PC-3 (cell line): ENCODE measurements at regions not wholly inside any gene's neighbourhood (a gene's known extent, or its start where the extent isn't known, plus 50 kb on each side); places are given as distances from the start of the nearest gene placed in this dataset.

Experiments
- ATAC-seq: fragments of 200-7000 bp; cut with Tn5 transposase; 2 replicates; pipeline ENCODE4 v1.9.1; 2020; ENCODE audit warnings: mild to moderate bottlenecking, moderate library complexity
- BruUV-seq: library from RNA; stranded (reverse); fragments of 400-500 nt; replicated peaks from 2 replicates; lab custom pipeline; 2021; lab: Mats Ljungman, UMichigan
- CTCF ChIA-PET: fragments of 300-600 bp; sonication (Branson Sonifier 250); formaldehyde crosslinking; loops from one replicate; lab custom pipeline; 2022; ENCODE audit warnings: antibody characterized with exemption; lab: Charles Lee
- POLR2A ChIA-PET: fragments of 300-600 bp; sonication (Branson Sonifier 250); formaldehyde crosslinking; loops from one replicate; lab custom pipeline; 2022; ENCODE audit warnings: antibody characterized with exemption; ENCODE audit not compliant: unreplicated experiment; lab: Charles Lee
- DNase-seq: peaks from one replicate; pipeline ENCODE4 v3.0.0-alpha.2; 2015
- H2AFZ ChIP-seq: fragments of 300-600 bp; sonication (generic); 2 replicates; pipeline ENCODE4 v1.6.0; 2016; ENCODE audit warnings: antibody characterized with exemption, low read length
- H3F3A ChIP-seq: fragments of 300-600 bp; sonication (generic); one replicate; pipeline ENCODE4 v1.6.0; 2017; ENCODE audit warnings: antibody characterized with exemption, low read length, control low read depth, mild to moderate bottlenecking; ENCODE audit not compliant: unreplicated experiment
- H3K27ac ChIP-seq: fragments of 300-600 bp; sonication (generic); 2 replicates; pipeline ENCODE4 v1.5.1; 2016; ENCODE audit warnings: mild to moderate bottlenecking, low read length
- H3K27me3 ChIP-seq: fragments of 300-600 bp; sonication (generic); 2 replicates; pipeline ENCODE4 v1.6.1; 2016; ENCODE audit warnings: low read length, mixed read lengths
- H3K36me3 ChIP-seq: fragments of 300-600 bp; sonication (generic); 2 replicates; pipeline ENCODE4 v1.6.1; 2016; ENCODE audit warnings: low read depth, mixed run types, low read length, mixed read lengths
- H3K4me1 ChIP-seq: fragments of 300-600 bp; sonication (generic); 2 replicates; pipeline ENCODE4 v1.5.1; 2016; ENCODE audit warnings: low read length; ENCODE audit not compliant: insufficient read depth
- H3K4me2 ChIP-seq: fragments of 300-600 bp; sonication (generic); 2 replicates; pipeline ENCODE4 v1.6.0; 2016; ENCODE audit warnings: low read length
- H3K4me3 ChIP-seq: fragments of 300-600 bp; sonication (generic); 2 replicates; pipeline ENCODE4 v1.5.1; 2016; ENCODE audit warnings: mild to moderate bottlenecking, low read length, mixed read lengths
- H3K79me2 ChIP-seq: fragments of 300-600 bp; sonication (generic); 2 replicates; pipeline ENCODE4 v1.6.1; 2017; ENCODE audit warnings: low read length, mixed read lengths
- H3K9ac ChIP-seq: fragments of 300-600 bp; sonication (generic); 2 replicates; pipeline ENCODE4 v1.6.0; 2016; ENCODE audit warnings: mild to moderate bottlenecking, low read length
- H3K9me2 ChIP-seq: fragments of 300-600 bp; sonication (generic); replicated peaks from 2 replicates; pipeline ENCODE4 v1.6.1; 2016; ENCODE audit warnings: mixed run types, low read length, mixed read lengths
- H3K9me3 ChIP-seq: fragments of 300-600 bp; sonication (generic); 2 replicates; pipeline ENCODE4 v1.6.1; 2016; ENCODE audit warnings: low read length, mixed read lengths
- H4K20me1 ChIP-seq: fragments of 300-600 bp; sonication (generic); 2 replicates; pipeline ENCODE4 v1.6.1; 2016; ENCODE audit warnings: low read length, mixed read lengths
- EZH2 ChIP-seq: fragments of 300-600 bp; sonication (generic); IDR thresholded peaks from one replicate; pipeline ENCODE4 v1.6.1; 2017; ENCODE audit warnings: antibody characterized with exemption, mild to moderate bottlenecking, low read length; ENCODE audit not compliant: unreplicated experiment
- EZH2phosphoT487 ChIP-seq: fragments of 300-600 bp; sonication (generic); IDR thresholded peaks from 2 replicates; pipeline ENCODE4 v1.6.1; 2018; ENCODE audit warnings: mild to moderate bottlenecking, antibody characterized with exemption, low read length, borderline replicate concordance
- intact Hi-C: fragments of 100-400 bp; cut with micrococcal nuclease; formaldehyde crosslinking; loops from 2 replicates; pipeline ENCODE4 v1.9.0; 2023
- TF ChIP-seq, protein P1 (sequence below): fragments of 300-600 bp; sonication (generic); conservative IDR thresholded peaks from 2 replicates; pipeline ENCODE4 v1.5.1; 2017; ENCODE audit warnings: antibody characterized with exemption, low read depth, mild to moderate bottlenecking, low read length

DNA sequence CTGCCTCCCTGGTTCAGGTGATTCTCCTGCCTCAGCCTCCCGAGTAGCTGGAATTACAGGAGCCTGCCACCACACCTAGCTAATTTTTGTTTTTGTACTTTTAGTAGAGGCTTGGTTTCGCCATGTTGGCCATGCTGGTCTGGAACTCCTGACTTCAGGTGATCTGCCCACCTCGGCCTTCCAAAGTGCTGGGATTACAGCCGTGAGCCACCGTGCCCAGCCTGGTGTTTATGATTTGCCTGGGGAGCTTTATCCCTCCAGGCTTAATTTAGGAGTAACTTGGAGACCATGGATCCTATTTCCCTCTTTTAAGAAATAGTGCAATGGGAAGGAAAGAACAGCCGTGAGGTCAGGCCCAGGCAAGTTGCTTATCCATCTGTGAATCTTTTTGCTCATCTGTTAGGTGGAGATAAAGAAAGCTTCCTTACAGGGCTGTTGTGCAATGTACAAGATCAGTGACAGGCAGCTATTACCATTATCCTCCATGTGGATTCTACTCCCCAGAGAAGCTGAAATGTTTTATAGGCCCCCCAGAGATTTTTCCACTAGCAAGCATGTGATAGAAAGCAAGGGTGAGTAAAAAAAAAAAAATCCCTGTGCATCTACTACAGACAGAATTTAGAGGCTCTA lies 104.9 kb upstream of the MGAT5 start:
- no peaks in the 10 kb centered on the region for H3F3A ChIP-seq
- no peak overlapping the region for H3K27ac ChIP-seq
- ChIA-PET POLR2A (no interaction called here), CTCF (no interaction called here)
- H3K79me2 ChIP-seq: peaks cover 18% of the 10 kb centered on the region
- H2AFZ ChIP-seq: no peak overlapping the region
- BruUV-seq: no TSS peak
- H4K20me1 ChIP-seq: no peaks in the 10 kb centered on the region
- no peaks in the 10 kb centered on the region for H3K4me1 ChIP-seq
- no peaks in the 10 kb centered on the region for H3K36me3 ChIP-seq
- no peaks in the 10 kb centered on the region for H3K9me2 ChIP-seq
- H3K4me2 ChIP-seq: no peak overlapping the region
- H3K4me3 ChIP-seq: no peak overlapping the region
- no peak for DNase-seq
- H3K27me3 ChIP-seq: no peaks in the 10 kb centered on the region
- no peaks in the 10 kb centered on the region for H3K9me3 ChIP-seq
- intact Hi-C loops: no loop called here
- ATAC-seq: no peak
- no peak overlapping the region for H3K9ac ChIP-seq
- TF ChIP-seq EZH2phosphoT487: no peak
- TF ChIP-seq EZH2: no peak
- TF ChIP-seq, protein P1, sequence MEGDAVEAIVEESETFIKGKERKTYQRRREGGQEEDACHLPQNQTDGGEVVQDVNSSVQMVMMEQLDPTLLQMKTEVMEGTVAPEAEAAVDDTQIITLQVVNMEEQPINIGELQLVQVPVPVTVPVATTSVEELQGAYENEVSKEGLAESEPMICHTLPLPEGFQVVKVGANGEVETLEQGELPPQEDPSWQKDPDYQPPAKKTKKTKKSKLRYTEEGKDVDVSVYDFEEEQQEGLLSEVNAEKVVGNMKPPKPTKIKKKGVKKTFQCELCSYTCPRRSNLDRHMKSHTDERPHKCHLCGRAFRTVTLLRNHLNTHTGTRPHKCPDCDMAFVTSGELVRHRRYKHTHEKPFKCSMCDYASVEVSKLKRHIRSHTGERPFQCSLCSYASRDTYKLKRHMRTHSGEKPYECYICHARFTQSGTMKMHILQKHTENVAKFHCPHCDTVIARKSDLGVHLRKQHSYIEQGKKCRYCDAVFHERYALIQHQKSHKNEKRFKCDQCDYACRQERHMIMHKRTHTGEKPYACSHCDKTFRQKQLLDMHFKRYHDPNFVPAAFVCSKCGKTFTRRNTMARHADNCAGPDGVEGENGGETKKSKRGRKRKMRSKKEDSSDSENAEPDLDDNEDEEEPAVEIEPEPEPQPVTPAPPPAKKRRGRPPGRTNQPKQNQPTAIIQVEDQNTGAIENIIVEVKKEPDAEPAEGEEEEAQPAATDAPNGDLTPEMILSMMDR: no peak

DNA sequence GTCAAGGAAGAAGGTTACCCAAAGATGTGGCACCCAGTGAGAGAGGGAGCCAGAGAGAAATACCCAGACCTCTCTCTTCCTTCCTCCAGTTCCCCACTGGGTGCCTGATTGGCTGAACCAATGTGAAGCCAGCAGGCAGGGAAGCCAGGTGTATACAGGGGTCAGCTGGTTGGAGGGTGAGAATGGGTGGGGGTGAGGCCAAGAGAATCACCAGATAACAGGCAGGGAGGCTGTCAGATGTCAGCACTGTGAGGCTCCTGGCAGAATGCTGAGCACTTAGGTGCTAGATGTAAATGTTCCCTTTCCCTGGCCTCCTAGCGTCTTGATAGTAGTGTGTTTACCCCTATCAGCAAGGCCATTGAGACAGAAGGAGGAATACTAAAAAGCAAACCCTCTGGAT lies 104.0 kb upstream of the MGAT5 start:
- intact Hi-C loops: no loop called here
- Histone ChIP-seq H3K4me3 (no peak overlapping the region), H3K9ac (no peak overlapping the region), H3K79me2 (peaks cover 11% of the 10 kb centered on the region), H3K9me2 (no peaks in the 10 kb centered on the region), H4K20me1 (no peaks in the 10 kb centered on the region), H3K4me1 (no peaks in the 10 kb centered on the region), H3F3A (no peaks in the 10 kb centered on the region), H3K27ac (no peak overlapping the region), H3K36me3 (no peaks in the 10 kb centered on the region), H2AFZ (no peak overlapping the region), H3K9me3 (no peaks in the 10 kb centered on the region), H3K27me3 (no peaks in the 10 kb centered on the region), H3K4me2 (no peak overlapping the region)
- BruUV-seq: no TSS peak
- DNase-seq (no peak), ATAC-seq (no peak)
- ChIA-PET POLR2A (no interaction called here), CTCF (no interaction called here)
- TF ChIP-seq, protein P1: no peak
- no peak for TF ChIP-seq EZH2phosphoT487
- no peak for TF ChIP-seq EZH2

DNA sequence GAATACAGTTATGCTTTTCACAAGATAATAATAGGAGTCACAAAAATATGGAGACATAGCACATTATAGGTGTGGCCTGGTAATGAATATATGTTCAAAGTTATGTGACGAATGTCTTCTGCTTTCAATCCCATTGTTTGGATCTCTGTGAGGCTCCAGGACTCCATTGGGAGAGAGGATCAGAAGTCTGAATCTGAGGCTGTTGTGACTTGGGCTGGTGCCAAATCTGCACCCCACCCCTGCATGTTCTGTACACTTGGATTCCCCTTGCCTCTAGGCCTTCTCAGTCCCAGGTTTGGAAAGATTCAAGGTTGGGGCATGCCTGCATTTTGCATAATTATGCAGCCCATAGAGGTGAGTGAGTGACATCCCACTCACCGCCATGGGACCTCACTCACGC lies 103.1 kb upstream of the MGAT5 start:
- ATAC-seq: no peak
- H3K36me3 ChIP-seq: no peaks in the 10 kb centered on the region
- H4K20me1 ChIP-seq: no peaks in the 10 kb centered on the region
- TF ChIP-seq, protein P1: no peak
- TF ChIP-seq EZH2phosphoT487: no peak
- no peak for TF ChIP-seq EZH2
- peaks cover 6% of the 10 kb centered on the region for H3K79me2 ChIP-seq
- H3K4me1 ChIP-seq: no peaks in the 10 kb centered on the region
- H3F3A ChIP-seq: no peaks in the 10 kb centered on the region
- DNase-seq: no peak
- intact Hi-C loops: no loop called here
- no peak overlapping the region for H2AFZ ChIP-seq
- H3K4me3 ChIP-seq: no peak overlapping the region
- no peak overlapping the region for H3K27ac ChIP-seq
- no TSS peak for BruUV-seq
- CTCF ChIA-PET: no interaction called here
- H3K4me2 ChIP-seq: no peak overlapping the region
- no peaks in the 10 kb centered on the region for H3K9me2 ChIP-seq
- H3K9ac ChIP-seq: no peak overlapping the region
- no peaks in the 10 kb centered on the region for H3K27me3 ChIP-seq
- no peaks in the 10 kb centered on the region for H3K9me3 ChIP-seq
- POLR2A ChIA-PET: no interaction called here
